Thoracic aorta (tissue), 2 donors: ENCODE measurements at regions not wholly inside any gene's neighbourhood (a gene's known extent, or its start where the extent isn't known, plus 50 kb on each side); places are given as distances from the start of the nearest gene placed in this dataset.

Experiments
- ATAC-seq: fragments of 150-250 bp; one replicate; pipeline ENCODE4 v1.8.0; 2017; ENCODE audit warnings: low read depth; ENCODE audit not compliant: insufficient number of reproducible peaks, low FRiP score
- DNase-seq: peaks from one replicate; pipeline ENCODE4 v3.0.0-alpha.2; 2020; ENCODE audit warnings: low spot score
- H3K27ac ChIP-seq, 2 donors: fragments of 200-600 bp; sonication (generic); 1 replicate in 1 of 2; 2 replicates in 1 of 2; pipeline ENCODE4 v1.5.1; 2016; ENCODE audit warnings: mild to moderate bottlenecking in 2 of 2, moderate library complexity in 2 of 2
- H3K27me3 ChIP-seq: fragments of 200-600 bp; sonication (generic); replicated peaks from 2 replicates; pipeline ENCODE4 v1.6.0; 2016; ENCODE audit warnings: mild to moderate bottlenecking; ENCODE audit not compliant: insufficient read depth
- H3K36me3 ChIP-seq: fragments of 200-600 bp; sonication (generic); one replicate; pipeline ENCODE4 v1.5.1; 2016
- H3K4me1 ChIP-seq, 2 donors: fragments of 200-600 bp; sonication (generic); 1 replicate in 1 of 2; 2 replicates in 1 of 2; pipeline versions ENCODE4 v1.5.1 to v1.6.0; 2016; ENCODE audit warnings: low read depth in 2 of 2, mild to moderate bottlenecking in 1 of 2; ENCODE audit not compliant: control insufficient read depth in 1 of 2
- H3K4me3 ChIP-seq: fragments of 200-600 bp; sonication (generic); 2 replicates; pipeline ENCODE4 v1.5.1; 2016; ENCODE audit warnings: mild to moderate bottlenecking
- H3K9me3 ChIP-seq: fragments of 200-600 bp; sonication (generic); 2 replicates; pipeline ENCODE4 v1.5.1; 2016
- TF ChIP-seq, protein P1 (sequence below): fragments of 200-600 bp; sonication (generic); IDR thresholded peaks from one replicate; pipeline ENCODE4 v1.5.1; 2019; ENCODE audit warnings: antibody characterized with exemption

DNA sequence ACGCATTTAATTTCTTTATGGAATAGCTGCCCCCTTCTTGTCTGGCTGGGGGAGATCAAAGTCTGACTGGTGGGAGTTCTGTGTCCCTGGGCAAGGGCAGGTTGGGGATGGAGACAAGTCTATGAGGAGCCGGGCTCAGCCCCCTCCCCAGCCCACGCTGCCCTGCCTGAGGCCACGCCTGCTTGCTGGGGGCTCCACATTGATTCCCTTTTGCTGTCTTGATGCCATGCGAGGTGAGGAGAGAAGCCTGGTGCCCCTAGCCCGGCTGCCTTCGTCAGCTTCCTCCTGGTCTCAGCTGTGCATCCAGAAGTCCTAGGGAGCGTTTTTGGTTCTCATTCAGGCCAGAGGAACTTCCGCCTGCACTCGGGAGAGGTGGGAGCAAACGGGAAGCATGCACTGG is 247.9 kb downstream of the NDUFA10 start:
- Histone ChIP-seq H3K27ac (no peak overlapping the region), H3K4me1 (peaks cover 0 to 6% of the 10 kb centered on the region in 2 donors), H3K9me3 (no peaks in the 10 kb centered on the region), H3K36me3 (no peaks in the 10 kb centered on the region), H3K4me3 (no peak overlapping the region), H3K27me3 (no peaks in the 10 kb centered on the region)
- no peak for ATAC-seq
- TF ChIP-seq, protein P1, sequence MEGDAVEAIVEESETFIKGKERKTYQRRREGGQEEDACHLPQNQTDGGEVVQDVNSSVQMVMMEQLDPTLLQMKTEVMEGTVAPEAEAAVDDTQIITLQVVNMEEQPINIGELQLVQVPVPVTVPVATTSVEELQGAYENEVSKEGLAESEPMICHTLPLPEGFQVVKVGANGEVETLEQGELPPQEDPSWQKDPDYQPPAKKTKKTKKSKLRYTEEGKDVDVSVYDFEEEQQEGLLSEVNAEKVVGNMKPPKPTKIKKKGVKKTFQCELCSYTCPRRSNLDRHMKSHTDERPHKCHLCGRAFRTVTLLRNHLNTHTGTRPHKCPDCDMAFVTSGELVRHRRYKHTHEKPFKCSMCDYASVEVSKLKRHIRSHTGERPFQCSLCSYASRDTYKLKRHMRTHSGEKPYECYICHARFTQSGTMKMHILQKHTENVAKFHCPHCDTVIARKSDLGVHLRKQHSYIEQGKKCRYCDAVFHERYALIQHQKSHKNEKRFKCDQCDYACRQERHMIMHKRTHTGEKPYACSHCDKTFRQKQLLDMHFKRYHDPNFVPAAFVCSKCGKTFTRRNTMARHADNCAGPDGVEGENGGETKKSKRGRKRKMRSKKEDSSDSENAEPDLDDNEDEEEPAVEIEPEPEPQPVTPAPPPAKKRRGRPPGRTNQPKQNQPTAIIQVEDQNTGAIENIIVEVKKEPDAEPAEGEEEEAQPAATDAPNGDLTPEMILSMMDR = no peak
- DNase-seq = no peak

DNA sequence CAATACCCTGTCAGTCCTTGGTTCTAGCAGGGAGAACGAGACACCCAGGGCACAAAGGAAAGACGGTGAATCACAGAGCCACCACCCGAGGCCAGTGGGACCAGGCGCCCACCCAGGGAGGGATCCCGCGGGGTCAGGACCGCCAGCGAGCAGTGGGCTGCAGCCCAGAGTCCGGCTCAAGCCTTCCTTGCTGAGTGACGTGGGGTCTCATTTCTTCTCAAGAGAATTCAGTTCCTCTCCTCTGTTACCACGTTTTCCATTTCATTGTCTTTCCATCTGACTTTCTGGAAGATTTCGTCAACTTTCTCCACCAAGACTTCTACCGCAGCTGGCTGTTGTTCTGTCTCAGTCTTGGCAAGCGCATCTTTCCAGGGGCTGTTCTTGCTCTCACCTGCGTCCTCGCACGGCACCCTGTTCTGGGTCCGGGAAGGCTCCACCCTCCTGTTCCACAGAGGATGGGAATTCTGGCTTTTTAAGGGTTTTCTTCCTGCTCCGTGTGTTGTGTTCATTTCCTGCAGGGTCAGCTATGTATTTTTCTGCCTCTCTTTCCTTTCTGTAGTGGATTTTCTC is 248.6 kb downstream of the NDUFA10 start:
- TF ChIP-seq, protein P1 = no peak
- ATAC-seq = no peak
- Histone ChIP-seq H3K27me3 (no peaks in the 10 kb centered on the region), H3K4me3 (no peak overlapping the region), H3K27ac (no peak overlapping the region), H3K36me3 (no peaks in the 10 kb centered on the region), H3K9me3 (peaks cover 3% of the 10 kb centered on the region), H3K4me1 (peaks cover 0 to 6% of the 10 kb centered on the region in 2 donors)
- DNase-seq = no peak

DNA sequence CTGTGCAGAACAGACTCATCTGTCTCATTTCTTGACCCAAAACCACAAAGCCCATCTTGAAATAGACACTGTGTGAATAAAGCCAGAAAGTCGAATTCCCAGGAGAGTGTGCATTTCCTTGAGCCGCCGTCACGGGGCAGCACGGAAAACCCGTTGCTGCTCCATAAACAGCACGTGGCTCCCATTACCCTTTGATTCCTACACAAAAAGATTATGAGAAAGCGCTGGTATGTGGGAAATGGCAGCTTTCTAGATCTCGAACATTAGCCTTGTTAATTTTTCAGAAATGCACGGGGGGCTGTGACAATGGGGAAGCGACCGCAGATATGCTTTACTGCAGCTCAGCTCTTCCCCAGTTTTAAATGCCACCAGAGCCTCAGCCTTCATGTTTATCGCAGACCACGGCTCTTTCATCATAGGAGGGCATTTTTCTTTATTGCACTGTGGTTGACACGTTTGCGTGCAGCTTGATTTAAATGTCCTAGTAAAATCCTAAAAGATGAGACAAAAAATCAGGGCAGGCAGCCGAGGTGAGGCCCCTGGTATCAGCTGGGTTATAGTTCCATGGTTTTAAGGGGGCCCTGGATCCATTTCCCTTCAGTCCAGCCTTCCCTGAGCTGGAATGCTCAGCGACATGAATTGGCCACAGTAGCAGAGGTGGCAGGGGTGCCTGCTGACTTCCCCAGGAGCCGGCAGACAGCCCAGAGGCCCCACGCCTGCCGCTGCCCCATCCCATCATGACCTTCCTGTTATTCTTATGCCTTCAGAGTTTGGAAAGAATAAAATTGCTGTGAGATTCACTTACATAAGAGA is 249.3 kb downstream of the NDUFA10 start:
- Histone ChIP-seq H3K4me3 (no peak overlapping the region), H3K36me3 (no peaks in the 10 kb centered on the region), H3K27ac (no peak overlapping the region), H3K27me3 (no peaks in the 10 kb centered on the region), H3K9me3 (peaks cover 7% of the 10 kb centered on the region), H3K4me1 (peaks cover 0 to 6% of the 10 kb centered on the region in 2 donors)
- TF ChIP-seq, protein P1 = no peak
- ATAC-seq (no peak), DNase-seq (no peak)

DNA sequence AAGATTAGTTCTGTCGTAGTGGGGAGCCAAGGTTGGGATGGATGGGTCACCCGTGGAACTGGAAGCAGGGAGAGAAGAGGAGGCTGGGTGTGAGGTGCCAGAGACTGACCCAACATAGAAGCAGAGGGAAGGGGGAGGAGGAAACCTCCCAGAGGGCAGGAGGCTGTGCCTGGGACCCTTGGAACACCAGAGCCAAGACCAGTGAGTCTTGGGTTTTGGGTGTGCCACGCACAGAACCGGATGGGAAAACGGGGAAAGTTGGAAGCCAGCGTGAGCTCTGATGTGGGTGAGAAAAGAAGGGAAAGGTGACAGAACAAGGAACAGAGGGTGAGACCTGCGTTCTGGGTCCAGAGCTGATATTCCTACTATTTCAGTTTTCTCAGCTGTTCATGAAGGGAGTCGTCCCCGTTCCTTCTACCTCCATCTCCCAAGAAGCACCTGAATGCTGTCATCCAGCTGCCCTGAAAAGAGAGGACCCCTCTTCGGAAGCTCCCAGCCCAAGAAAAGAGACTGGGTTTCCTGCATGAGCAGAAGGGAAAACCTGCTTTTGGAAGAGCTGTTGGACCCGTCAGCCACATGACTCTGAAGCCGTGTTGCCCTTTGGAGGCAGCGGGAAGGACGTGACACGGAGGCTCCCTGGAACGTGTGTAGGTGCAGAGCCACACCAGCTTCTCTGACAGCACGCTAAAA is 250.1 kb downstream of the NDUFA10 start:
- TF ChIP-seq, protein P1 = no peak
- Histone ChIP-seq H3K27ac (no peak overlapping the region), H3K9me3 (peaks cover 7% of the 10 kb centered on the region), H3K4me3 (no peak overlapping the region), H3K27me3 (no peaks in the 10 kb centered on the region), H3K4me1 (peaks cover 0 to 6% of the 10 kb centered on the region in 2 donors), H3K36me3 (no peaks in the 10 kb centered on the region)
- DNase-seq (no peak), ATAC-seq (no peak)

DNA sequence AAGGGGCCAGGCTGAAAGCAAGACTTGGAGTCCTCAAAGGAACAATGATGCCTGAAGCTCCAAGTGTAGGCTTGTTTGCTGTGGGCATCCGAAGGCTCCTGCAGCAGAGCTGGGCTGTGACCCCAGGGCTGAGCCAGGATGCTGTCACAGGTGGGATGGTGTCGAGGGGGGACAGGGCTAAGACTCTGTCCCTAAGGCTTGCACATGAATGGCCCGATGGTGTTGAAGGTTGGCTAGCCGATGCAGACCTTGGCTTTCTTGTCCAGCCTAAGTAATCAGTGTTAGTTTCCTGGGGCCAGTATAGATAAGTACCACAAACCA is 251.0 kb downstream of the NDUFA10 start:
- Histone ChIP-seq H3K36me3 (no peaks in the 10 kb centered on the region), H3K4me1 (peaks cover 0 to 12% of the 10 kb centered on the region in 2 donors), H3K27ac (no peak overlapping the region), H3K4me3 (no peak overlapping the region), H3K27me3 (no peaks in the 10 kb centered on the region), H3K9me3 (peaks cover 7% of the 10 kb centered on the region)
- TF ChIP-seq, protein P1 = no peak
- no peak for DNase-seq
- no peak for ATAC-seq
